ENCODE measurements at regions not wholly inside any gene's neighbourhood (a gene's known extent, or its start where the extent isn't known, plus 50 kb on each side); places are given as distances from the start of the nearest gene placed in this dataset.

DNA sequence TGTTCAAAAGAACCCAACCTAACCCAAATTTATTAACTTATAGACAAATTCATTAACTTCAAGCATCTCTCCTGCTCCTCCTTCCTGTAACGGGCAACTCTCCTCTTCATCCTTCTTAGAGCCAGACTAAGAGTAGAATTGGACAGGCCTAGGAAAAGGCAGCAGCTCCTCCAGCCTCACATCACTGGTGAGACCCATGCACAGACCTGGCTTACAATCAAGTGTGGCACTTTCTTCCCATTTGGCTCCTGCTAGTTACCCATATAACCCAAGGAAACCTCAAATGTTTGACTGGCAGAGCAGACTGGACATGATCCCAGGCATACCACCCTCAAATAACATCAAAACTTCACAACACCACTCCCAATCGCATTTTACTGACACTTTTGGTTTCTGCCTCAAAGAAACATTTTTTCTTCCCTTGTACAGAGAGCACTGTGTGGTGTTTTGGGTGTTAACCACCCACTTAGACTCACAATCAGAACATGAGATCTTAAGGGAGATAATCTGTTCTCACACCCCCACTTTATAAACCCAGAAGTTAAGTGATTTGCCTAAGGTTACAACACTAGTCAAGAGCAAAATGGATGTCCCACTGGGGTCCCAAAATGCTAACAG, 101.4 kb downstream of the SIPA1L2 start:
- Histone ChIP-seq H3K9me1 (ENCODE audit: insufficient read depth, low read length) (peaks cover 3% of the 10 kb centered on the region), H2BK20ac (ENCODE audit: low read depth, low read length) (no peak overlapping the region), H2BK15ac (ENCODE audit: low read depth, low read length) (no peak overlapping the region), H3K18ac (ENCODE audit: low read depth, low read length) (no peak overlapping the region), H3K36me3 (ENCODE audit: control insufficient read depth, insufficient read depth, low read length) (no peaks in the 10 kb centered on the region), H4K5ac (ENCODE audit: low read depth, low read length) (no peak overlapping the region), H3K9me3 (ENCODE audit: control insufficient read depth, insufficient read depth, low read length) (no peaks in the 10 kb centered on the region), H3K4me1 (ENCODE audit: control insufficient read depth, insufficient read depth, low read length) (peaks cover 2% of the 10 kb centered on the region; the same call in 1 of the 2 replicates), H3K4me2 (ENCODE audit: low read depth, low read length) (no peak overlapping the region), H3K27me3 (ENCODE audit: control insufficient read depth, insufficient read depth, low read length) (no peaks in the 10 kb centered on the region), H2AK9ac (replicated peaks; ENCODE audit: low read depth, low read length, poor library complexity) (no peak overlapping the region), H3K56ac (ENCODE audit: extremely low read depth, insufficient read depth, low read length) (no peak overlapping the region), H3K27ac (ENCODE audit: insufficient read depth, low read length) (no peak overlapping the region), H4K8ac (ENCODE audit: low read depth in 2 of 2, low read length in 2 of 2) (no peak overlapping the region), H2BK120ac (ENCODE audit: low read depth, low read length) (no peak overlapping the region), H3K79me1 (ENCODE audit: low read depth in 1 of 2, low read length in 2 of 2) (peaks cover 0 to 15% of the 10 kb centered on the region in 2 experiments; a peak in 2 of 4 replicates), H3K4me3 (ENCODE audit: insufficient read depth, low read depth, low read length) (no peak overlapping the region), H3K14ac (replicated peaks; ENCODE audit: low read depth, low read length) (0 out of 2 replicates have a peak overlapping the region, but pooled peaks have one; percentile 21), H4K20me1 (ENCODE audit: insufficient read depth, low read length) (no peaks in the 10 kb centered on the region), H4K91ac (ENCODE audit: insufficient read depth, low read depth, low read length) (no peak overlapping the region), H2AFZ (replicated peaks; ENCODE audit: low read length, poor library complexity) (no peak overlapping the region), H3K23ac (ENCODE audit: low read depth, low read length) (no peak overlapping the region), H3K9ac (ENCODE audit: low read depth, low read length) (no peak overlapping the region), H3K4ac (ENCODE audit: low read depth, low read length) (no peak overlapping the region), H2AK5ac (ENCODE audit: low read depth, low read length) (peak overlapping the region; percentile 21; the same call in 1 of the 2 replicates), H2BK5ac (ENCODE audit: low read depth, low read length, poor library complexity, severe bottlenecking) (no peak overlapping the region)
- dilution Hi-C loops (cut with HindIII; ENCODE audit: low sequenced_read_pairs, unreplicated experiment) (no loop called here), in situ Hi-C loops (cut with MboI; ENCODE audit: low sequenced_read_pairs) (no loop called here), intact Hi-C loops (cut with micrococcal nuclease) (no loop called here)
- ChIA-PET CTCF (no interaction called here), POLR2A (ENCODE audit: unreplicated experiment) (no interaction called here)
- DNase-seq (no peak), ATAC-seq (ENCODE audit: low read depth) (no peak)
- TF ChIP-seq, protein P1, sequence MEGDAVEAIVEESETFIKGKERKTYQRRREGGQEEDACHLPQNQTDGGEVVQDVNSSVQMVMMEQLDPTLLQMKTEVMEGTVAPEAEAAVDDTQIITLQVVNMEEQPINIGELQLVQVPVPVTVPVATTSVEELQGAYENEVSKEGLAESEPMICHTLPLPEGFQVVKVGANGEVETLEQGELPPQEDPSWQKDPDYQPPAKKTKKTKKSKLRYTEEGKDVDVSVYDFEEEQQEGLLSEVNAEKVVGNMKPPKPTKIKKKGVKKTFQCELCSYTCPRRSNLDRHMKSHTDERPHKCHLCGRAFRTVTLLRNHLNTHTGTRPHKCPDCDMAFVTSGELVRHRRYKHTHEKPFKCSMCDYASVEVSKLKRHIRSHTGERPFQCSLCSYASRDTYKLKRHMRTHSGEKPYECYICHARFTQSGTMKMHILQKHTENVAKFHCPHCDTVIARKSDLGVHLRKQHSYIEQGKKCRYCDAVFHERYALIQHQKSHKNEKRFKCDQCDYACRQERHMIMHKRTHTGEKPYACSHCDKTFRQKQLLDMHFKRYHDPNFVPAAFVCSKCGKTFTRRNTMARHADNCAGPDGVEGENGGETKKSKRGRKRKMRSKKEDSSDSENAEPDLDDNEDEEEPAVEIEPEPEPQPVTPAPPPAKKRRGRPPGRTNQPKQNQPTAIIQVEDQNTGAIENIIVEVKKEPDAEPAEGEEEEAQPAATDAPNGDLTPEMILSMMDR (conservative IDR thresholded peaks at IDR 0.05; ENCODE audit: low read depth, low read length): no peak
- no peak for TF ChIP-seq CEBPB (IDR thresholded peaks at IDR 0.05; ENCODE audit: low read depth, low read length)
- no peak for TF ChIP-seq BHLHE40 (IDR thresholded peaks at IDR 0.05; ENCODE audit: low read depth, low read length)
- TF ChIP-seq, protein P2, sequence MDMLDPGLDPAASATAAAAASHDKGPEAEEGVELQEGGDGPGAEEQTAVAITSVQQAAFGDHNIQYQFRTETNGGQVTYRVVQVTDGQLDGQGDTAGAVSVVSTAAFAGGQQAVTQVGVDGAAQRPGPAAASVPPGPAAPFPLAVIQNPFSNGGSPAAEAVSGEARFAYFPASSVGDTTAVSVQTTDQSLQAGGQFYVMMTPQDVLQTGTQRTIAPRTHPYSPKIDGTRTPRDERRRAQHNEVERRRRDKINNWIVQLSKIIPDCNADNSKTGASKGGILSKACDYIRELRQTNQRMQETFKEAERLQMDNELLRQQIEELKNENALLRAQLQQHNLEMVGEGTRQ (IDR thresholded peaks at IDR 0.05; ENCODE audit: low read depth, low read length): no peak
- no peak for TF ChIP-seq MXI1 (IDR thresholded peaks at IDR 0.05; ENCODE audit: borderline replicate concordance, low read depth, low read length)
- no peak for TF ChIP-seq CHD1 (IDR thresholded peaks at IDR 0.05; ENCODE audit: low read depth, low read length)
- TF ChIP-seq FOS (IDR thresholded peaks at IDR 0.05; ENCODE audit: low read depth, low read length): no peak
- no peak for TF ChIP-seq SMC3 (IDR thresholded peaks at IDR 0.05; ENCODE audit: low read depth, low read length)
- no peak for TF ChIP-seq RAD21 (IDR thresholded peaks at IDR 0.05; ENCODE audit: low read length)
- TF ChIP-seq NFE2L2 (IDR thresholded peaks at IDR 0.05; ENCODE audit: low read depth, low read length): no peak
- no peak for TF ChIP-seq POLR2A (IDR thresholded peaks at IDR 0.05; ENCODE audit: low read depth, low read length)
- TF ChIP-seq RCOR1 (IDR thresholded peaks at IDR 0.05; ENCODE audit: insufficient replicate concordance, low read length): no peak
- TF ChIP-seq MAZ (IDR thresholded peaks at IDR 0.05; ENCODE audit: borderline replicate concordance, low read depth, low read length): no peak
- no peak for TF ChIP-seq MAFK (IDR thresholded peaks at IDR 0.05; ENCODE audit: low read depth, low read length)
- WGBS, 2 experiments (ENCODE audit: extremely low coverage in 2 of 2, insufficient read length in 1 of 2): 80 to 100% methylated on average over 1 of the region's 2 CpGs
- BruUV-seq (replicated peaks): no TSS peak

Data from IMR-90 (cell line).